ENCODE measurements at regions not wholly inside any gene's neighbourhood (a gene's known extent, or its start where the extent isn't known, plus 50 kb on each side); places are given as distances from the start of the nearest gene placed in this dataset.

DNA sequence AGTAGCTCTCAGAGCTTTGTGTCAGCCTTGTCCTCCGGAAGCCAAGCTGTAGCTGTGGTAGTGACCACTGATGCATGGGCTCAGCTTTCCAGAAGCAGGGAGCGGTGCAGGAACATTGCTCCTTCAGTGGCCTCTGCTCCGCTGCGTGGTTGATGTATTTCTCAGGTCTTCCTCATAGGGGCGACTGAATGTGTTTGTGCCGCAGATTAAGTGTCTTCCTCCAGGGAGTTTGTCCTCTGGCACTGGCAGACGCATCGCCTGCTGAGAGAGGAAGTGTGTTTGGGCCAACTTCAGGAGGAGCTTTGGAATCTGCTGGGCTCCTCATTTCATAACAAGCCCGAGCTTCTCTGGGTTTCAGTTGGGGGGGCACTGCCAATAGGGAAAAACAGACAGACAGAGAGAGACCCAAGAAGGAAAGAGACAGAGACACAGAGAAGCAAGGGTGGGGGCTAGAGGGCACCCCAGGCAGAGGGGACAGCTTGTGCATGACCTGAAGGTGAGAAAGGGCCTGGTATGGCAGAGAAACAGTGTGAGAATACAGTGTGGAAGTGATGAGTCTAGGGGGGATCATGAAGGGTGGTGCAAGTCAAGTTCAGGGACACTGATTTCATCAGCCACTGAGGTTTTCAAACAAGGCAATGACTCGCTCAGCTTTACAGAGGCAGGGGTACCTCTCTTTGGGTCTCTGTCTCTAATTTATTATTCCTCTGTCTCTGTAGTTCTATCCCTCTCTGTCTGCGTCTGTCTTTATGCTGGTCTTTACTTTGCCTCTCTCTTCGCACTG, 69.4 kb upstream of the PRIMA1 start:
- peak; percentile 9 for DNase-seq (ENCODE audit: low spot score)
- no peaks in the 10 kb centered on the region for H4K20me1 ChIP-seq (ENCODE audit: insufficient read depth, low read length)
- no peak overlapping the region for H2AFZ ChIP-seq (ENCODE audit: low read length)
- H3K27ac ChIP-seq (ENCODE audit: extremely low read length, insufficient read depth, low read length): no peak overlapping the region
- 22% methylated on average over 12 of the region's 12 CpGs for WGBS (ENCODE audit: low lambda C conversion rate)
- no peaks in the 10 kb centered on the region for H3K79me2 ChIP-seq (ENCODE audit: insufficient read depth, low read length)
- H3K27me3 ChIP-seq (ENCODE audit: control insufficient read depth in 1 of 2, insufficient read depth in 2 of 2, low read length in 2 of 2): peaks cover 4 to 63% of the 10 kb centered on the region in 2 experiments; a peak in 4 of 5 replicates
- H3K4me1 ChIP-seq (ENCODE audit: insufficient read depth, low read length): 0 out of 2 replicates have a peak, but pooled peaks cover 7% of the 10 kb centered on the region
- peak; percentile 84 for ATAC-seq
- H3K9ac ChIP-seq (ENCODE audit: insufficient read depth, low read depth, low read length): no peak overlapping the region
- ChIA-PET POLR2A (no interaction called here), CTCF (ENCODE audit: low intra/inter-chr PET ratio, low total read pairs) (interaction anchor here (1.3 kb wide), 1 partner anchor 35 kb away, joined by 4 read pairs; no protein-coding TSS in a partner anchor)
- H3K36me3 ChIP-seq (replicated peaks in 1 of 2; ENCODE audit: control insufficient read depth in 1 of 2, insufficient read depth in 2 of 2, low read length in 2 of 2): no peaks in the 10 kb centered on the region
- intact Hi-C loops (cut with micrococcal nuclease; ENCODE audit: unreplicated experiment): no loop called here
- in situ Hi-C loops (cut with HindIII; ENCODE audit: extremely low pct_ligation_motif_present, low pct_unique_long_range_greater_than_20kb): no loop called here
- H3K9me3 ChIP-seq (ENCODE audit: low read length): no peaks in the 10 kb centered on the region
- no peak for FAIRE-seq
- no peak overlapping the region for H3K4me3 ChIP-seq (replicated peaks in 1 of 3; ENCODE audit: insufficient read depth in 1 of 3, low read depth in 2 of 3, low read length in 3 of 3)
- no TSS peak for BruUV-seq (replicated peaks)
- H3K4me2 ChIP-seq (ENCODE audit: low read depth, low read length): no peak overlapping the region
- TF ChIP-seq, protein P1, sequence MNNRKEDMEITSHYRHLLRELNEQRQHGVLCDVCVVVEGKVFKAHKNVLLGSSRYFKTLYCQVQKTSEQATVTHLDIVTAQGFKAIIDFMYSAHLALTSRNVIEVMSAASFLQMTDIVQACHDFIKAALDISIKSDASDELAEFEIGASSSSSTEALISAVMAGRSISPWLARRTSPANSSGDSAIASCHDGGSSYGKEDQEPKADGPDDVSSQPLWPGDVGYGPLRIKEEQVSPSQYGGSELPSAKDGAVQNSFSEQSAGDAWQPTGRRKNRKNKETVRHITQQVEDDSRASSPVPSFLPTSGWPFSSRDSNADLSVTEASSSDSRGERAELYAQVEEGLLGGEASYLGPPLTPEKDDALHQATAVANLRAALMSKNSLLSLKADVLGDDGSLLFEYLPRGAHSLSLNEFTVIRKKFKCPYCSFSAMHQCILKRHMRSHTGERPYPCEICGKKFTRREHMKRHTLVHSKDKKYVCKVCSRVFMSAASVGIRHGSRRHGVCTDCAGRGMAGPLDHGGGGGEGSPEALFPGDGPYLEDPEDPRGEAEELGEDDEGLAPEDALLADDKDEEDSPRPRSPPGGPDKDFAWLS (CRISPR knock-in tag; IDR thresholded peaks at IDR 0.05; ENCODE audit: borderline replicate concordance): no peak
- TF ChIP-seq, protein P2, sequence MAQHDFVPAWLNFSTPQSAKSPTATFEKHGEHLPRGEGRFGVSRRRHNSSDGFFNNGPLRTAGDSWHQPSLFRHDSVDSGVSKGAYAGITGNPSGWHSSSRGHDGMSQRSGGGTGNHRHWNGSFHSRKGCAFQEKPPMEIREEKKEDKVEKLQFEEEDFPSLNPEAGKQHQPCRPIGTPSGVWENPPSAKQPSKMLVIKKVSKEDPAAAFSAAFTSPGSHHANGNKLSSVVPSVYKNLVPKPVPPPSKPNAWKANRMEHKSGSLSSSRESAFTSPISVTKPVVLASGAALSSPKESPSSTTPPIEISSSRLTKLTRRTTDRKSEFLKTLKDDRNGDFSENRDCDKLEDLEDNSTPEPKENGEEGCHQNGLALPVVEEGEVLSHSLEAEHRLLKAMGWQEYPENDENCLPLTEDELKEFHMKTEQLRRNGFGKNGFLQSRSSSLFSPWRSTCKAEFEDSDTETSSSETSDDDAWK (CRISPR knock-in tag; IDR thresholded peaks at IDR 0.05): no peak
- TF ChIP-seq LBX2 (CRISPR knock-in tag; IDR thresholded peaks at IDR 0.05; ENCODE audit: borderline replicate concordance) (no peak), CTCF (CRISPR knock-in tag; IDR thresholded peaks at IDR 0.05) (0 out of 2 replicates have a peak, but pooled peaks have one; percentile 19), KAT7 (CRISPR knock-in tag; IDR thresholded peaks at IDR 0.05; ENCODE audit: borderline replicate concordance) (no peak), SRY (CRISPR knock-in tag; IDR thresholded peaks at IDR 0.05) (no peak), ZNF747 (CRISPR knock-in tag; IDR thresholded peaks at IDR 0.05; ENCODE audit: borderline replicate concordance) (no peak), PRPF4 (IDR thresholded peaks at IDR 0.05; ENCODE audit: low read depth, low read length, poor library complexity, severe bottlenecking) (no peak), ARHGAP35 (CRISPR knock-in tag; IDR thresholded peaks at IDR 0.05; ENCODE audit: borderline replicate concordance) (no peak), STAG1 (CRISPR knock-in tag; IDR thresholded peaks at IDR 0.05) (peak; percentile 23; the same call in 1 of the 2 replicates), PRDM4 (CRISPR knock-in tag; IDR thresholded peaks at IDR 0.05; ENCODE audit: borderline replicate concordance) (no peak), ZNF354B (CRISPR knock-in tag; IDR thresholded peaks at IDR 0.05) (no peak), ZNF629 (CRISPR knock-in tag; conservative IDR thresholded peaks at IDR 0.05) (no peak)
- TF ChIP-seq, protein P3, sequence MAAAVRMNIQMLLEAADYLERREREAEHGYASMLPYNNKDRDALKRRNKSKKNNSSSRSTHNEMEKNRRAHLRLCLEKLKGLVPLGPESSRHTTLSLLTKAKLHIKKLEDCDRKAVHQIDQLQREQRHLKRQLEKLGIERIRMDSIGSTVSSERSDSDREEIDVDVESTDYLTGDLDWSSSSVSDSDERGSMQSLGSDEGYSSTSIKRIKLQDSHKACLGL (CRISPR knock-in tag; IDR thresholded peaks at IDR 0.05): no peak
